WERI-Rb-1 (cell line): ENCODE measurements at regions not wholly inside any gene's neighbourhood (a gene's known extent, or its start where the extent isn't known, plus 50 kb on each side); places are given as distances from the start of the nearest gene placed in this dataset.

ENCODE experiments used
- DNase-seq: peaks from one replicate; pipeline ENCODE4 v3.0.0-alpha.2; 2020
- H3K27ac ChIP-seq: fragments of 250-450 bp; sonication (Bioruptor Pico); 2 replicates; pipeline ENCODE4 v1.5.1; 2020; ENCODE audit warnings: mild to moderate bottlenecking, moderate library complexity
- H3K27me3 ChIP-seq: fragments of 250-450 bp; sonication (Bioruptor Pico); 2 replicates; pipeline ENCODE4 v1.5.1; 2021; ENCODE audit warnings: mild to moderate bottlenecking, low read depth, moderate library complexity; ENCODE audit not compliant: insufficient read depth, severe bottlenecking
- H3K36me3 ChIP-seq: fragments of 250-450 bp; sonication (Bioruptor Pico); 2 replicates; pipeline ENCODE4 v1.5.1; 2020; ENCODE audit warnings: mild to moderate bottlenecking, moderate library complexity
- H3K4me3 ChIP-seq: 2 replicates; pipeline ENCODE4 v1.5.1; 2011; ENCODE audit warnings: low read depth, mild to moderate bottlenecking, control low read depth, low read length
- H3K9me3 ChIP-seq: fragments of 250-450 bp; sonication (Bioruptor Pico); 2 replicates; pipeline ENCODE4 v1.5.1; 2021; ENCODE audit warnings: mild to moderate bottlenecking, moderate library complexity; ENCODE audit not compliant: severe bottlenecking
- CTCF ChIP-seq: IDR thresholded peaks from 2 replicates; pipeline ENCODE4 v1.5.1; 2011; ENCODE audit warnings: low read depth, mild to moderate bottlenecking, control low read depth, inconsistent platforms, low read length

- Histone ChIP-seq H3K27me3 (no peaks in the 10 kb centered on the region), H3K27ac (no peak overlapping the region), H3K36me3 (no peaks in the 10 kb centered on the region), H3K4me3 (no peak overlapping the region), H3K9me3 (peaks cover 5% of the 10 kb centered on the region)
- TF ChIP-seq CTCF: no peak
- no peak for DNase-seq
These were observed 526.6 kb downstream of the ZNF33B start for GRCh38 chr10:42111661-42112330.

- Histone ChIP-seq H3K27me3 (no peaks in the 10 kb centered on the region), H3K4me3 (no peak overlapping the region), H3K36me3 (no peaks in the 10 kb centered on the region), H3K27ac (no peak overlapping the region), H3K9me3 (peaks cover 5% of the 10 kb centered on the region)
- no peak for DNase-seq
- TF ChIP-seq CTCF: no peak
These were observed 527.3 kb downstream of the ZNF33B start for GRCh38 chr10:42111076-42111475.
